MM.1S (cell line): ENCODE measurements at regions not wholly inside any gene's neighbourhood (a gene's known extent, or its start where the extent isn't known, plus 50 kb on each side); places are given as distances from the start of the nearest gene placed in this dataset.

ENCODE experiments used
- DNase-seq: peaks from one replicate; pipeline ENCODE4 v3.0.0-alpha.2; 2015
- H2AFZ ChIP-seq: fragments of 300-600 bp; sonication (generic); 2 replicates; pipeline ENCODE4 v1.6.0; 2016; ENCODE audit warnings: antibody characterized with exemption, low read length
- H3F3A ChIP-seq: fragments of 300-600 bp; sonication (generic); 2 replicates; pipeline ENCODE4 v1.6.1; 2016; ENCODE audit warnings: mild to moderate bottlenecking, antibody characterized with exemption, low read length, moderate library complexity, mixed read lengths; ENCODE audit not compliant: insufficient read depth
- H3K27ac ChIP-seq: fragments of 300-600 bp; sonication (generic); 2 replicates; pipeline ENCODE4 v1.5.1; 2016; ENCODE audit warnings: mild to moderate bottlenecking, low read length
- H3K27me3 ChIP-seq: fragments of 300-600 bp; sonication (generic); replicated peaks from 2 replicates; pipeline ENCODE4 v1.6.0; 2016; ENCODE audit warnings: low read length; ENCODE audit not compliant: insufficient read depth
- H3K36me3 ChIP-seq: fragments of 300-600 bp; sonication (generic); replicated peaks from 2 replicates; pipeline ENCODE4 v1.6.1; 2016; ENCODE audit warnings: mild to moderate bottlenecking, low read length, mixed read lengths; ENCODE audit not compliant: insufficient read depth
- H3K4me1 ChIP-seq: fragments of 300-600 bp; sonication (generic); 2 replicates; pipeline ENCODE4 v1.6.1; 2016; ENCODE audit warnings: low read length, mixed read lengths
- H3K4me2 ChIP-seq: fragments of 300-600 bp; sonication (generic); 2 replicates; pipeline ENCODE4 v1.6.0; 2016; ENCODE audit warnings: low read depth, low read length
- H3K4me3 ChIP-seq: fragments of 300-600 bp; sonication (generic); 2 replicates; pipeline ENCODE4 v1.5.1; 2016; ENCODE audit warnings: low read length, mixed read lengths
- H3K79me2 ChIP-seq: fragments of 300-600 bp; sonication (generic); 2 replicates; pipeline ENCODE4 v1.6.1; 2016; ENCODE audit warnings: mixed run types, low read length, mixed read lengths
- H3K9ac ChIP-seq: fragments of 300-600 bp; sonication (generic); 2 replicates; pipeline ENCODE4 v1.6.1; 2016; ENCODE audit warnings: low read length, mixed read lengths
- H3K9me2 ChIP-seq: fragments of 300-600 bp; sonication (generic); replicated peaks from 2 replicates; pipeline ENCODE4 v1.6.1; 2016; ENCODE audit warnings: mild to moderate bottlenecking, low read length, mixed read lengths; ENCODE audit not compliant: insufficient read depth
- H3K9me3 ChIP-seq: fragments of 300-600 bp; sonication (generic); replicated peaks from 2 replicates; pipeline ENCODE4 v1.6.1; 2016; ENCODE audit warnings: mild to moderate bottlenecking, low read length, mixed read lengths; ENCODE audit not compliant: insufficient read depth
- H4K20me1 ChIP-seq: fragments of 300-600 bp; sonication (generic); 2 replicates; pipeline ENCODE4 v1.6.1; 2016; ENCODE audit warnings: mild to moderate bottlenecking, low read length, moderate library complexity, mixed read lengths; ENCODE audit not compliant: insufficient read depth
- CTCF ChIP-seq: fragments of 300-600 bp; sonication (generic); IDR thresholded peaks from 2 replicates; pipeline ENCODE4 v1.5.1; 2016; ENCODE audit warnings: antibody characterized with exemption, low read length, mixed read lengths
- EZH2 ChIP-seq: fragments of 300-600 bp; sonication (generic); optimal IDR thresholded peaks from 2 replicates; pipeline ENCODE3; 2017; ENCODE audit warnings: low read depth, mild to moderate bottlenecking, antibody characterized with exemption, low read length, mixed read lengths
- EZH2phosphoT487 ChIP-seq: fragments of 300-600 bp; sonication (generic); IDR thresholded peaks from 2 replicates; pipeline ENCODE4 v1.6.1; 2018; ENCODE audit warnings: antibody characterized with exemption, low read length

GRCh38 chr12:66047411-66048021, 83.0 kb downstream of the LLPH start:
- no peaks in the 10 kb centered on the region for H3K9me3 ChIP-seq
- H3K27me3 ChIP-seq, result no peaks in the 10 kb centered on the region
- H3K4me2 ChIP-seq, result no peak overlapping the region
- no peaks in the 10 kb centered on the region for H3K9me2 ChIP-seq
- no peaks in the 10 kb centered on the region for H3K79me2 ChIP-seq
- H3K27ac ChIP-seq, result no peak overlapping the region
- no peaks in the 10 kb centered on the region for H3K4me1 ChIP-seq
- H3K4me3 ChIP-seq, result no peak overlapping the region
- H2AFZ ChIP-seq, result no peak overlapping the region
- no peak overlapping the region for H3K9ac ChIP-seq
- DNase-seq, result no peak
- TF ChIP-seq EZH2phosphoT487, result no peak
- no peak for TF ChIP-seq CTCF
- no peak for TF ChIP-seq EZH2
- no peaks in the 10 kb centered on the region for H4K20me1 ChIP-seq
- H3K36me3 ChIP-seq, result no peaks in the 10 kb centered on the region
- H3F3A ChIP-seq, result no peaks in the 10 kb centered on the region

GRCh38 chr12:66045506-66045905, 85.0 kb downstream of the LLPH start:
- Histone ChIP-seq H3K4me1 (no peaks in the 10 kb centered on the region), H4K20me1 (no peaks in the 10 kb centered on the region), H2AFZ (no peak overlapping the region), H3K9me2 (no peaks in the 10 kb centered on the region), H3F3A (no peaks in the 10 kb centered on the region), H3K36me3 (no peaks in the 10 kb centered on the region), H3K27ac (no peak overlapping the region), H3K27me3 (no peaks in the 10 kb centered on the region), H3K4me3 (no peak overlapping the region), H3K9me3 (no peaks in the 10 kb centered on the region), H3K9ac (no peak overlapping the region), H3K79me2 (no peaks in the 10 kb centered on the region), H3K4me2 (no peak overlapping the region)
- no peak for DNase-seq
- no peak for TF ChIP-seq CTCF
- TF ChIP-seq EZH2, result no peak
- TF ChIP-seq EZH2phosphoT487, result no peak

- Histone ChIP-seq H3K4me3 (no peak overlapping the region), H3K36me3 (no peaks in the 10 kb centered on the region), H2AFZ (no peak overlapping the region), H4K20me1 (no peaks in the 10 kb centered on the region), H3K9ac (no peak overlapping the region), H3K27me3 (no peaks in the 10 kb centered on the region), H3K4me2 (no peak overlapping the region), H3K79me2 (no peaks in the 10 kb centered on the region), H3K9me2 (no peaks in the 10 kb centered on the region), H3K4me1 (no peaks in the 10 kb centered on the region), H3K9me3 (no peaks in the 10 kb centered on the region), H3K27ac (no peak overlapping the region), H3F3A (no peaks in the 10 kb centered on the region)
- TF ChIP-seq EZH2 (no peak), CTCF (no peak), EZH2phosphoT487 (no peak)
- no peak for DNase-seq
Observed at GRCh38 chr12:66044731-66045130, 85.8 kb downstream of the LLPH start.
